ENCODE measurements at regions not wholly inside any gene's neighbourhood (a gene's known extent, or its start where the extent isn't known, plus 50 kb on each side); places are given as distances from the start of the nearest gene placed in this dataset.

DNA sequence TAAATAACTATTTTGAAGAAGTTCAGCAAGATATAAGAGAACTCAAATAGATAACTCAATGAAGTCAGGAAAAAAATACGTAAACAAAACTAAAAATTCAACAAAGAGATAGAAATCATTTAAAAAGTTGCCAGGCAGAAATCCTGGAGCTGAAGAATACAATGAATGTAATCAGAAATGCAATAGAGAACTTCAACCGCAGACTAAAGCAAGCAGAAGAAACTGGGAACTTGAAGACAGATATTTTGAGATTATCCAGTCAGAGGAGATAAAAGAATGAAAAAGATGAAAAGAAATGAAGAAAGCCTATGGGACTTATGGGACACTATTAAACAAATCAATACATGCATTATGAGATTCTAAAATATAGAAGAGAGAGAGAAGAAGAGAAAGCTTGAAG lies 129.1 kb upstream of the LPAR1 start (continued):
- TF ChIP-seq, protein P1, sequence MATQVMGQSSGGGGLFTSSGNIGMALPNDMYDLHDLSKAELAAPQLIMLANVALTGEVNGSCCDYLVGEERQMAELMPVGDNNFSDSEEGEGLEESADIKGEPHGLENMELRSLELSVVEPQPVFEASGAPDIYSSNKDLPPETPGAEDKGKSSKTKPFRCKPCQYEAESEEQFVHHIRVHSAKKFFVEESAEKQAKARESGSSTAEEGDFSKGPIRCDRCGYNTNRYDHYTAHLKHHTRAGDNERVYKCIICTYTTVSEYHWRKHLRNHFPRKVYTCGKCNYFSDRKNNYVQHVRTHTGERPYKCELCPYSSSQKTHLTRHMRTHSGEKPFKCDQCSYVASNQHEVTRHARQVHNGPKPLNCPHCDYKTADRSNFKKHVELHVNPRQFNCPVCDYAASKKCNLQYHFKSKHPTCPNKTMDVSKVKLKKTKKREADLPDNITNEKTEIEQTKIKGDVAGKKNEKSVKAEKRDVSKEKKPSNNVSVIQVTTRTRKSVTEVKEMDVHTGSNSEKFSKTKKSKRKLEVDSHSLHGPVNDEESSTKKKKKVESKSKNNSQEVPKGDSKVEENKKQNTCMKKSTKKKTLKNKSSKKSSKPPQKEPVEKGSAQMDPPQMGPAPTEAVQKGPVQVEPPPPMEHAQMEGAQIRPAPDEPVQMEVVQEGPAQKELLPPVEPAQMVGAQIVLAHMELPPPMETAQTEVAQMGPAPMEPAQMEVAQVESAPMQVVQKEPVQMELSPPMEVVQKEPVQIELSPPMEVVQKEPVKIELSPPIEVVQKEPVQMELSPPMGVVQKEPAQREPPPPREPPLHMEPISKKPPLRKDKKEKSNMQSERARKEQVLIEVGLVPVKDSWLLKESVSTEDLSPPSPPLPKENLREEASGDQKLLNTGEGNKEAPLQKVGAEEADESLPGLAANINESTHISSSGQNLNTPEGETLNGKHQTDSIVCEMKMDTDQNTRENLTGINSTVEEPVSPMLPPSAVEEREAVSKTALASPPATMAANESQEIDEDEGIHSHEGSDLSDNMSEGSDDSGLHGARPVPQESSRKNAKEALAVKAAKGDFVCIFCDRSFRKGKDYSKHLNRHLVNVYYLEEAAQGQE (IDR thresholded peaks at IDR 0.05), result no peak
- TF ChIP-seq, protein P2, sequence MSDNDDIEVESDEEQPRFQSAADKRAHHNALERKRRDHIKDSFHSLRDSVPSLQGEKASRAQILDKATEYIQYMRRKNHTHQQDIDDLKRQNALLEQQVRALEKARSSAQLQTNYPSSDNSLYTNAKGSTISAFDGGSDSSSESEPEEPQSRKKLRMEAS (IDR thresholded peaks at IDR 0.05), result no peak
- TF ChIP-seq JUND (IDR thresholded peaks at IDR 0.05) (no peak), RAD21 (IDR thresholded peaks at IDR 0.05) (no peak)

DNA sequence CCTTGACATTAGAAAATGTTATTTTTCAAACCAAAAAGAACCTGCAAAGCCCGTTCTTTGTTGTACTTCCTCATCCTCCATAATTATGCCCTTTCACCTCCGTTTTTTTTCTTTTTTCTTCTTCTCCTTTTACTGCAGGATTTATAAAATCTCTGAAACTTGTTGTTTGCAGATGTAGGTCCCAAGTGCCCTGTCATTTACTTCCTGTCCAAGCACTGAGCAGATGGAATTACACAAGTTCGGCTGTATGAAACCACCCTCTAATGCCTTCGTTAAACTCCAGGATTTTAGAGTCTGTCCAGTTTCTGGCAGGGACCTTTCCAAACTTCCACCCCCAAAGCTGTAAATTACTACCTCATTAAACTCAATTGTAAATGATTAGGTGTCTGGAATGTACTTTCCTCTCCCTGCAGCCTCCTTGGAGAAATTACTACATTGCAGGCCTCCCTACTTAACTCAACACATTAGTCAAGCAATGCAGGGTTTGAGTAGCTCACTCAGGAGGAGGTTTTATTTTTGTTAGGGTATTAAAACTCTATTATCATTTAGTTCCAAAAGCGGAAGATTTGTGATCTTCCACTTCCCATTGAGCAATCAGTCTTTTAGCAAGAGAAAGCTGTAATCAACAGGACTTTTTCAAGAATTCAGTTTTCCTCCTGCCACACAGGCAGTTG lies 125.6 kb upstream of the LPAR1 start:
- DNase-seq (ENCODE audit: low spot score), result no peak
- Histone ChIP-seq H3K9me3 (ENCODE audit: control insufficient read depth in 4 of 4, low read length in 3 of 4) (peaks cover 0 to 5% (median 2%) of the 10 kb centered on the region in 4 donors), H3K36me3 (ENCODE audit: control insufficient read depth in 4 of 4, insufficient read depth in 3 of 4, low read depth in 1 of 4, low read length in 3 of 4) (no peaks in the 10 kb centered on the region), H3K27me3 (ENCODE audit: control insufficient read depth in 4 of 4, insufficient read depth in 4 of 4, low read length in 3 of 4) (peaks cover 0 to 5% (median 0%) of the 10 kb centered on the region in 4 donors), H3K4me3 (ENCODE audit: low read depth in 1 of 3, low read length in 3 of 3) (no peak overlapping the region), H3K27ac (ENCODE audit: low read depth in 1 of 2, low read length in 2 of 2) (no peak overlapping the region), H3K9ac (ENCODE audit: low read depth in 1 of 2, low read length in 2 of 2) (no peak overlapping the region), H3K4me1 (ENCODE audit: control insufficient read depth in 4 of 4, insufficient read depth in 4 of 4, low read length in 3 of 4) (no peaks in the 10 kb centered on the region)
- no peak for TF ChIP-seq EGR1 (IDR thresholded peaks at IDR 0.05; ENCODE audit: low read depth in 2 of 2)
- TF ChIP-seq RXRA (IDR thresholded peaks at IDR 0.05), result no peak
- TF ChIP-seq, protein P3, sequence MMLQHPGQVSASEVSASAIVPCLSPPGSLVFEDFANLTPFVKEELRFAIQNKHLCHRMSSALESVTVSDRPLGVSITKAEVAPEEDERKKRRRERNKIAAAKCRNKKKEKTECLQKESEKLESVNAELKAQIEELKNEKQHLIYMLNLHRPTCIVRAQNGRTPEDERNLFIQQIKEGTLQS (IDR thresholded peaks at IDR 0.05), result no peak
- no peak for TF ChIP-seq FOXA1 (IDR thresholded peaks at IDR 0.05)
- no peak for TF ChIP-seq RAD21 (IDR thresholded peaks at IDR 0.05)
- TF ChIP-seq NR2F2 (IDR thresholded peaks at IDR 0.05), result no peak
- TF ChIP-seq, protein P1 (IDR thresholded peaks at IDR 0.05), result no peak
- TF ChIP-seq, protein P4, sequence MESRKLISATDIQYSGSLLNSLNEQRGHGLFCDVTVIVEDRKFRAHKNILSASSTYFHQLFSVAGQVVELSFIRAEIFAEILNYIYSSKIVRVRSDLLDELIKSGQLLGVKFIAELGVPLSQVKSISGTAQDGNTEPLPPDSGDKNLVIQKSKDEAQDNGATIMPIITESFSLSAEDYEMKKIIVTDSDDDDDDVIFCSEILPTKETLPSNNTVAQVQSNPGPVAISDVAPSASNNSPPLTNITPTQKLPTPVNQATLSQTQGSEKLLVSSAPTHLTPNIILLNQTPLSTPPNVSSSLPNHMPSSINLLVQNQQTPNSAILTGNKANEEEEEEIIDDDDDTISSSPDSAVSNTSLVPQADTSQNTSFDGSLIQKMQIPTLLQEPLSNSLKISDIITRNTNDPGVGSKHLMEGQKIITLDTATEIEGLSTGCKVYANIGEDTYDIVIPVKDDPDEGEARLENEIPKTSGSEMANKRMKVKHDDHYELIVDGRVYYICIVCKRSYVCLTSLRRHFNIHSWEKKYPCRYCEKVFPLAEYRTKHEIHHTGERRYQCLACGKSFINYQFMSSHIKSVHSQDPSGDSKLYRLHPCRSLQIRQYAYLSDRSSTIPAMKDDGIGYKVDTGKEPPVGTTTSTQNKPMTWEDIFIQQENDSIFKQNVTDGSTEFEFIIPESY (IDR thresholded peaks at IDR 0.05), result no peak
- no peak for TF ChIP-seq SP1 (IDR thresholded peaks at IDR 0.05)
- no peak for TF ChIP-seq YY1 (IDR thresholded peaks at IDR 0.05)
- TF ChIP-seq TAF1 (conservative IDR thresholded peaks at IDR 0.05), result no peak
- TF ChIP-seq FOXA2 (IDR thresholded peaks at IDR 0.05), result no peak
- TF ChIP-seq, protein P2 (IDR thresholded peaks at IDR 0.05), result no peak
- 61% methylated on average over 5 of the region's 5 CpGs for WGBS

All from liver (tissue), 7 donors.